ENCODE measurements at regions not wholly inside any gene's neighbourhood (a gene's known extent, or its start where the extent isn't known, plus 50 kb on each side); places are given as distances from the start of the nearest gene placed in this dataset.
"Not testable (repeated sequence)": the region's sequence is repeated elsewhere in the genome, so short reads cannot be mapped to it uniquely, and the experiment has no call there.

GRCh38 chr11:106517426-106517825 is 440.0 kb downstream of the AASDHPPT start:
- DNase-seq, result no peak

GRCh38 chr11:106520146-106520912 is 442.9 kb downstream of the AASDHPPT start:
- DNase-seq, result no peak

GRCh38 chr11:106520920-106521319 is 443.5 kb downstream of the AASDHPPT start:
- no peak for DNase-seq

GRCh38 chr11:106523171-106523570 is 445.7 kb downstream of the AASDHPPT start:
- no peak for DNase-seq

- DNase-seq, result no peak
These were observed 446.5 kb downstream of the AASDHPPT start for GRCh38 chr11:106523921-106524320.

GRCh38 chr11:106524436-106524835 is 447.0 kb downstream of the AASDHPPT start:
- no peak for DNase-seq

GRCh38 chr11:106531648-106532047 is 454.2 kb downstream of the AASDHPPT start:
- DNase-seq, result not testable (repeated sequence)

- no peak for DNase-seq
These were observed 455.6 kb downstream of the AASDHPPT start for GRCh38 chr11:106533046-106533445.

- DNase-seq, result no peak
These were observed 462.5 kb downstream of the AASDHPPT start for GRCh38 chr11:106540001-106540400.

- DNase-seq, result no peak
These were observed 469.9 kb downstream of the GUCY1A2 start for GRCh38 chr11:106548406-106548805.

- DNase-seq, result no peak
These were observed 466.3 kb downstream of the GUCY1A2 start for GRCh38 chr11:106551744-106552673.

- no peak for DNase-seq
These were observed 465.5 kb downstream of the GUCY1A2 start for GRCh38 chr11:106552694-106553203.

GRCh38 chr11:106553304-106553703 is 465.0 kb downstream of the GUCY1A2 start:
- no peak for DNase-seq

- DNase-seq, result not testable (repeated sequence)
These were observed 462.6 kb downstream of the GUCY1A2 start for GRCh38 chr11:106555566-106556250.

- DNase-seq, result no peak
These were observed 452.9 kb downstream of the GUCY1A2 start for GRCh38 chr11:106565326-106565725.

GRCh38 chr11:106568632-106569031 is 449.6 kb downstream of the GUCY1A2 start:
- no peak for DNase-seq

GRCh38 chr11:106577384-106577783 is 440.9 kb downstream of the GUCY1A2 start:
- not testable (repeated sequence) for DNase-seq

- no peak for DNase-seq
These were observed 436.9 kb downstream of the GUCY1A2 start for GRCh38 chr11:106581399-106581798.

- DNase-seq, result no peak
These were observed 433.2 kb downstream of the GUCY1A2 start for GRCh38 chr11:106585061-106585460.

GRCh38 chr11:106594751-106595351 is 423.4 kb downstream of the GUCY1A2 start:
- DNase-seq, result no peak

- DNase-seq, result no peak
These were observed 416.5 kb downstream of the GUCY1A2 start for GRCh38 chr11:106601684-106602297.

GRCh38 chr11:106608677-106609076 is 409.6 kb downstream of the GUCY1A2 start:
- DNase-seq, result no peak

Measured in suppressor macrophage treated with lipopolysaccharide for 4 hours (primary cell).